Stomach (tissue), 4 donors: ENCODE measurements at regions not wholly inside any gene's neighbourhood (a gene's known extent, or its start where the extent isn't known, plus 50 kb on each side); places are given as distances from the start of the nearest gene placed in this dataset.

Source experiments
- POLR2A ChIP-seq, 4 donors: fragments of 450-650 bp; IDR thresholded peaks; one replicate each; pipeline ENCODE4 v1.6.1; 2016; ENCODE audit warnings: antibody characterized with exemption in 4 of 4, control low read depth in 2 of 4, mild to moderate bottlenecking in 1 of 4, moderate library complexity in 1 of 4
- TF ChIP-seq, protein P1 (sequence below), 7 experiments: fragments of 450-650 bp in 4 of 7; fragments of 200-600 bp in 3 of 7; sonication (generic) in 3 of 7; IDR thresholded peaks; one replicate each; pipeline ENCODE4 v1.5.1; 2016 to 2019; ENCODE audit warnings: antibody characterized with exemption in 7 of 7, control low read depth in 2 of 7, mild to moderate bottlenecking in 1 of 7

GRCh38 chr20:29306390-29307072 lies 1950.9 kb upstream of the DEFB115 start:
- no peak for TF ChIP-seq POLR2A (IDR thresholded peaks at IDR 0.05)
- TF ChIP-seq, protein P1, sequence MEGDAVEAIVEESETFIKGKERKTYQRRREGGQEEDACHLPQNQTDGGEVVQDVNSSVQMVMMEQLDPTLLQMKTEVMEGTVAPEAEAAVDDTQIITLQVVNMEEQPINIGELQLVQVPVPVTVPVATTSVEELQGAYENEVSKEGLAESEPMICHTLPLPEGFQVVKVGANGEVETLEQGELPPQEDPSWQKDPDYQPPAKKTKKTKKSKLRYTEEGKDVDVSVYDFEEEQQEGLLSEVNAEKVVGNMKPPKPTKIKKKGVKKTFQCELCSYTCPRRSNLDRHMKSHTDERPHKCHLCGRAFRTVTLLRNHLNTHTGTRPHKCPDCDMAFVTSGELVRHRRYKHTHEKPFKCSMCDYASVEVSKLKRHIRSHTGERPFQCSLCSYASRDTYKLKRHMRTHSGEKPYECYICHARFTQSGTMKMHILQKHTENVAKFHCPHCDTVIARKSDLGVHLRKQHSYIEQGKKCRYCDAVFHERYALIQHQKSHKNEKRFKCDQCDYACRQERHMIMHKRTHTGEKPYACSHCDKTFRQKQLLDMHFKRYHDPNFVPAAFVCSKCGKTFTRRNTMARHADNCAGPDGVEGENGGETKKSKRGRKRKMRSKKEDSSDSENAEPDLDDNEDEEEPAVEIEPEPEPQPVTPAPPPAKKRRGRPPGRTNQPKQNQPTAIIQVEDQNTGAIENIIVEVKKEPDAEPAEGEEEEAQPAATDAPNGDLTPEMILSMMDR (IDR thresholded peaks at IDR 0.05): no peak
